RWPE1 (cell line): ENCODE measurements at regions not wholly inside any gene's neighbourhood (a gene's known extent, or its start where the extent isn't known, plus 50 kb on each side); places are given as distances from the start of the nearest gene placed in this dataset.

Experiments
- CTCF ChIA-PET: fragments of 350-600 bp; sonication (Branson Sonifier 250); formaldehyde crosslinking; extraction: SDS; loops from one replicate; lab custom pipeline; 2021; lab: Yijun Ruan, JAX
- POLR2A ChIA-PET: fragments of 400-600 bp; formaldehyde crosslinking; extraction: SDS; loops from one replicate; lab custom pipeline; 2020; ENCODE audit warnings: antibody characterized with exemption; ENCODE audit not compliant: low non-redundant PET; lab: Yijun Ruan, JAX
- DNase-seq: peaks from one replicate; pipeline ENCODE4 v3.0.0; 2012; ENCODE audit warnings: low spot score
- H3K27ac ChIP-seq: fragments of 450-650 bp; 2 replicates; pipeline ENCODE4 v1.5.1; 2017
- TF ChIP-seq, protein P1 (sequence below): fragments of 450-650 bp; conservative IDR thresholded peaks from 2 replicates; pipeline ENCODE4 v1.5.1; 2017; ENCODE audit warnings: low read depth, mild to moderate bottlenecking

DNA sequence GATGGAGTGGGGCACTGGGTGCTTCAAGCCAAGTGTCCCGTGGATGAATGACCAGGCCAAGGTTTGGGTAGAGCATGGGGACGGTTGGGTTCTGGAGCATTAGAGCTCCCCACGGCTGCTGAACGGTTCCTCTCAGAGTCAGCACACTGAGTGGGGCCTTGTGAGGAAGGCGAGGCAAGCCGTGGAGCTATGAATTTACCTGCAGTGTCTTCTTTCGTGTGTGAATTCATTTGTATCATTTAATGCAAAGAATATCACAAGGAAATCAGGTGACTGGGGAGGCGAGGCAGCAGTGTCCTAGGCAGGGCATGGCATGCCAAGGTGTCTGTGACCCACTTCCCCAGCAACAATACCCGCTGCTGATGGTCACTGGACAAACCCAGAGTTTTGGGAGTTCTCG lies 343.5 kb upstream of the B3GAT1 start:
- no peak overlapping the region for H3K27ac ChIP-seq
- POLR2A ChIA-PET: no interaction called here
- TF ChIP-seq, protein P1, sequence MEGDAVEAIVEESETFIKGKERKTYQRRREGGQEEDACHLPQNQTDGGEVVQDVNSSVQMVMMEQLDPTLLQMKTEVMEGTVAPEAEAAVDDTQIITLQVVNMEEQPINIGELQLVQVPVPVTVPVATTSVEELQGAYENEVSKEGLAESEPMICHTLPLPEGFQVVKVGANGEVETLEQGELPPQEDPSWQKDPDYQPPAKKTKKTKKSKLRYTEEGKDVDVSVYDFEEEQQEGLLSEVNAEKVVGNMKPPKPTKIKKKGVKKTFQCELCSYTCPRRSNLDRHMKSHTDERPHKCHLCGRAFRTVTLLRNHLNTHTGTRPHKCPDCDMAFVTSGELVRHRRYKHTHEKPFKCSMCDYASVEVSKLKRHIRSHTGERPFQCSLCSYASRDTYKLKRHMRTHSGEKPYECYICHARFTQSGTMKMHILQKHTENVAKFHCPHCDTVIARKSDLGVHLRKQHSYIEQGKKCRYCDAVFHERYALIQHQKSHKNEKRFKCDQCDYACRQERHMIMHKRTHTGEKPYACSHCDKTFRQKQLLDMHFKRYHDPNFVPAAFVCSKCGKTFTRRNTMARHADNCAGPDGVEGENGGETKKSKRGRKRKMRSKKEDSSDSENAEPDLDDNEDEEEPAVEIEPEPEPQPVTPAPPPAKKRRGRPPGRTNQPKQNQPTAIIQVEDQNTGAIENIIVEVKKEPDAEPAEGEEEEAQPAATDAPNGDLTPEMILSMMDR: no peak
- CTCF ChIA-PET: no interaction called here
- DNase-seq: no peak

DNA sequence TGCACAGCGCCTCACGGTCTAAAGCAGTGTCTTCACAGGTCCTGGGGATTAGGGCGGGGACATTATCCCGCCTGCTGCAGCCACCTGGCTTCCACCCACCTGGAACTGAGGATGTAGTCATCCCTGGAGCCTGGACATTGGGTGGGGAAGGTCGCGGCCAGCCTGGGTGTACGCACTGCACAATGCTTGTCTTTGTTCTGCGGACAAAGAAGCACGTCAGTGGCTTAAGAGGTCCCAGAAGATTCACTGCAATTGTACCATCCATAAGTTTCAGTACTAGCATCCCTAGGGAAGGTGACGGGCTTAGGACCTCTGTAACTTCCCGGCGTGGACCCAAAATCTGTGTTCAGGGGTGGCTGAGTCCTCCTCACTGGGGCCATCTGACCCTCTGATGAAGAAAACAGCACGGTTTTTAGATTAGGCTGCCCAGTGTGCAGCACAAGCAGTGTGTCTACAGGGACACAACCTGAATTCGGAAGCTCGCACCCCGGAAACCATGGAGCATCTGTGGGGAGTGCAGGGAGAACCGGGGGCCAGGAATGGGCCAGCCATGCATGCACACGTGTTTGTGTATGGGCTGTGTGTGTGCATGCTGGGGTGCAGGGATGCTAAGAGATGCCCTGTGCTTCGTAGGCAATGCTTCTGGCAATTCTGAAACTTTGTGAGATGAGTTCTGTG lies 342.6 kb upstream of the B3GAT1 start:
- CTCF ChIA-PET: no interaction called here
- no peak for DNase-seq
- no peak overlapping the region for H3K27ac ChIP-seq
- POLR2A ChIA-PET: no interaction called here
- TF ChIP-seq, protein P1: no peak

GRCh38 chr11:134753771-134754520 lies 341.9 kb upstream of the B3GAT1 start:
- ChIA-PET POLR2A (no interaction called here), CTCF (no interaction called here)
- DNase-seq: no peak
- TF ChIP-seq, protein P1: no peak
- H3K27ac ChIP-seq: no peak overlapping the region

GRCh38 chr11:134752964-134753770 lies 341.1 kb upstream of the B3GAT1 start:
- ChIA-PET POLR2A (no interaction called here), CTCF (no interaction called here)
- no peak overlapping the region for H3K27ac ChIP-seq
- no peak for DNase-seq
- TF ChIP-seq, protein P1: no peak

- DNase-seq: no peak
- ChIA-PET CTCF (no interaction called here), POLR2A (no interaction called here)
- TF ChIP-seq, protein P1: no peak
- H3K27ac ChIP-seq: no peak overlapping the region
These were observed 340.5 kb upstream of the B3GAT1 start for GRCh38 chr11:134752526-134752925.

- ChIA-PET CTCF (no interaction called here), POLR2A (no interaction called here)
- no peak for DNase-seq
- TF ChIP-seq, protein P1: no peak
- no peak overlapping the region for H3K27ac ChIP-seq
These were observed 339.7 kb upstream of the B3GAT1 start for GRCh38 chr11:134751766-134752165.
